Progenitor cell of endocrine pancreas (in vitro differentiated cells): ENCODE measurements at regions not wholly inside any gene's neighbourhood (a gene's known extent, or its start where the extent isn't known, plus 50 kb on each side); places are given as distances from the start of the nearest gene placed in this dataset.

Experiments used
- DNase-seq: peaks from one replicate; pipeline ENCODE4 v3.0.0; 2021; ENCODE audit warnings: low spot score; ENCODE audit not compliant: unreplicated experiment
- H3K27ac Mint-ChIP-seq: 2 replicates; pipeline ENCODE4 v1.8.0; 2021; ENCODE audit warnings: mild to moderate bottlenecking, moderate library complexity, mixed read lengths
- H3K27me3 Mint-ChIP-seq: 2 replicates; pipeline ENCODE4 v1.8.0; 2021; ENCODE audit warnings: mixed read lengths
- H3K36me3 Mint-ChIP-seq: 2 replicates; pipeline ENCODE4 v1.8.0; 2022; ENCODE audit warnings: mixed read lengths; ENCODE audit not compliant: insufficient read depth
- H3K4me1 Mint-ChIP-seq: 2 replicates; pipeline ENCODE4 v1.8.0; 2021; ENCODE audit warnings: low read depth, mixed read lengths
- H3K4me3 Mint-ChIP-seq: 2 replicates; pipeline ENCODE4 v1.8.0; 2021; ENCODE audit warnings: low read depth, mild to moderate bottlenecking, moderate library complexity, mixed read lengths
- H3K9me3 Mint-ChIP-seq: 2 replicates; pipeline ENCODE4 v1.8.0; 2021; ENCODE audit warnings: low read depth, mixed read lengths
- TF ChIP-seq, protein P1 (sequence below): fragments of 200-600 bp; sonication (generic); IDR thresholded peaks from one replicate; pipeline ENCODE4 v1.5.0; 2021; ENCODE audit warnings: antibody characterized with exemption, mild to moderate bottlenecking; ENCODE audit not compliant: unreplicated experiment

DNA sequence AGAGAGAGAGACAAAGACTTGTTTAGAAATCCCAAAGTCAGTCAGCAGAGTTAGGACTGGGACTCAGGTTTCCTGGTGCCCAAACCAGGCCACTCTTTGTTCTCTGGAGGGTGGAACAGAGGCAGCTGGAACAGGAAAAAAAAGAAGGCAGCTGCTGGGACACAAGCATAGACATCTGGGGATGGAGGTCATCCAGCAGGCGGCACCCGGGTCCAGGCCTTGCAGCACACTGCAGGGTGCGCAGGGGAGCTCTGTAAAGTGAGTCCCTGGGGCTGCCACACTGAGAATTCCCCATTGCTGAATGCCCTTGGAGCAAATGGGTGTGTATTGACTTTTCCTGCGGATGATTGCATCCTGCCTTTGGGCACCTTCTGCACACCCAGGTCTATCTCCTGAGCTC lies 222.9 kb upstream of the CSF3R start:
- peaks cover 42% of the 10 kb centered on the region for H3K27me3 Mint-ChIP-seq
- no peaks in the 10 kb centered on the region for H3K36me3 Mint-ChIP-seq
- TF ChIP-seq, protein P1, sequence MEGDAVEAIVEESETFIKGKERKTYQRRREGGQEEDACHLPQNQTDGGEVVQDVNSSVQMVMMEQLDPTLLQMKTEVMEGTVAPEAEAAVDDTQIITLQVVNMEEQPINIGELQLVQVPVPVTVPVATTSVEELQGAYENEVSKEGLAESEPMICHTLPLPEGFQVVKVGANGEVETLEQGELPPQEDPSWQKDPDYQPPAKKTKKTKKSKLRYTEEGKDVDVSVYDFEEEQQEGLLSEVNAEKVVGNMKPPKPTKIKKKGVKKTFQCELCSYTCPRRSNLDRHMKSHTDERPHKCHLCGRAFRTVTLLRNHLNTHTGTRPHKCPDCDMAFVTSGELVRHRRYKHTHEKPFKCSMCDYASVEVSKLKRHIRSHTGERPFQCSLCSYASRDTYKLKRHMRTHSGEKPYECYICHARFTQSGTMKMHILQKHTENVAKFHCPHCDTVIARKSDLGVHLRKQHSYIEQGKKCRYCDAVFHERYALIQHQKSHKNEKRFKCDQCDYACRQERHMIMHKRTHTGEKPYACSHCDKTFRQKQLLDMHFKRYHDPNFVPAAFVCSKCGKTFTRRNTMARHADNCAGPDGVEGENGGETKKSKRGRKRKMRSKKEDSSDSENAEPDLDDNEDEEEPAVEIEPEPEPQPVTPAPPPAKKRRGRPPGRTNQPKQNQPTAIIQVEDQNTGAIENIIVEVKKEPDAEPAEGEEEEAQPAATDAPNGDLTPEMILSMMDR = no peak
- DNase-seq = no peak
- H3K4me1 Mint-ChIP-seq = peaks cover 6% of the 10 kb centered on the region
- H3K27ac Mint-ChIP-seq = no peak overlapping the region
- no peak overlapping the region for H3K4me3 Mint-ChIP-seq
- no peaks in the 10 kb centered on the region for H3K9me3 Mint-ChIP-seq

- Mint-ChIP-seq H3K9me3 (no peaks in the 10 kb centered on the region), H3K27me3 (peaks cover 40% of the 10 kb centered on the region), H3K27ac (no peak overlapping the region), H3K4me3 (no peak overlapping the region), H3K4me1 (peaks cover 6% of the 10 kb centered on the region), H3K36me3 (no peaks in the 10 kb centered on the region)
- DNase-seq = peak; percentile 78
- TF ChIP-seq, protein P1 = peak; percentile 95
Measured at GRCh38 chr1:36703526-36704208, 221.0 kb upstream of the CSF3R start.

DNA sequence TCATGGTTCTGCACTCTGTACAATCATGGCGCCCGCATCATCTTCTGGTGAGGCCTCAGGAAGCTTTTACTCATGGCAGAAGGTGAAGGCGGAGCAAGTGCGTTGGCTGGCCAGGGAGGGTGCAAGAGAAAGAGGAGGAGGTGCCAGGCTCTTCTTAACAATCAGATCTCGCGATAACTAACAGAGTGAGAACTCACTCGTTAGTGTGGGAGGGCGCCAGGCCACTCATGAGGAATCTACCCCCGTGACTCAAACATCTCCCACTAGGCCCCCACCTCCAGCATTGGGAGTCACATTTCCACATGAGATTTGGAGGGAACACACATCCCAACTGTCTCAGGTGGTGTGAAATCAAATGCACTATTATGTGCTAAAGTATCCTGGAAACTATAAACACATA lies 220.2 kb upstream of the CSF3R start:
- Mint-ChIP-seq H3K4me3 (no peak overlapping the region), H3K36me3 (no peaks in the 10 kb centered on the region), H3K9me3 (no peaks in the 10 kb centered on the region), H3K27me3 (peaks cover 44% of the 10 kb centered on the region), H3K27ac (no peak overlapping the region), H3K4me1 (peaks cover 6% of the 10 kb centered on the region)
- DNase-seq = no peak
- TF ChIP-seq, protein P1 = no peak

GRCh38 chr1:36699113-36699911 lies 216.6 kb upstream of the CSF3R start:
- no peak for DNase-seq
- Mint-ChIP-seq H3K27ac (no peak overlapping the region), H3K9me3 (no peaks in the 10 kb centered on the region), H3K36me3 (no peaks in the 10 kb centered on the region), H3K4me3 (no peak overlapping the region), H3K27me3 (peaks cover 53% of the 10 kb centered on the region), H3K4me1 (no peaks in the 10 kb centered on the region)
- TF ChIP-seq, protein P1 = no peak

GRCh38 chr1:36697836-36698605 lies 215.3 kb upstream of the CSF3R start:
- Mint-ChIP-seq H3K27ac (no peak overlapping the region), H3K4me1 (no peaks in the 10 kb centered on the region), H3K27me3 (peaks cover 57% of the 10 kb centered on the region), H3K9me3 (no peaks in the 10 kb centered on the region), H3K4me3 (no peak overlapping the region), H3K36me3 (no peaks in the 10 kb centered on the region)
- TF ChIP-seq, protein P1 = no peak
- no peak for DNase-seq
